Liver (tissue), 8 donors: ENCODE measurements at regions not wholly inside any gene's neighbourhood (a gene's known extent, or its start where the extent isn't known, plus 50 kb on each side); places are given as distances from the start of the nearest gene placed in this dataset.

Experiments
- DNase-seq: peaks from one replicate; pipeline ENCODE4 v3.0.0-alpha.2; 2017; ENCODE audit warnings: low spot score
- H3K27ac ChIP-seq, 2 donors: one replicate each; pipeline ENCODE4 v1.7.0; 2013; ENCODE audit warnings: inconsistent platforms in 2 of 2, low read length in 2 of 2, control low read depth in 1 of 2, low read depth in 1 of 2, mild to moderate bottlenecking in 1 of 2
- H3K27me3 ChIP-seq, 4 donors: one replicate each; pipeline versions ENCODE4 v1.6.1 to v1.7.0; 2013; ENCODE audit warnings: low read length in 3 of 4, inconsistent platforms in 1 of 4, mild to moderate bottlenecking in 1 of 4, moderate library complexity in 1 of 4; ENCODE audit not compliant: control insufficient read depth in 4 of 4, insufficient read depth in 4 of 4
- H3K36me3 ChIP-seq, 4 donors: one replicate each; pipeline versions ENCODE4 v1.6.1 to v1.7.0; 2013; ENCODE audit warnings: low read length in 3 of 4, mild to moderate bottlenecking in 3 of 4, low read depth in 1 of 4, moderate library complexity in 1 of 4; ENCODE audit not compliant: control insufficient read depth in 4 of 4, insufficient read depth in 3 of 4
- H3K4me1 ChIP-seq, 4 donors: one replicate each; pipeline versions ENCODE4 v1.6.1 to v1.7.0; 2013; ENCODE audit warnings: low read length in 3 of 4, mild to moderate bottlenecking in 3 of 4, moderate library complexity in 1 of 4; ENCODE audit not compliant: control insufficient read depth in 4 of 4, insufficient read depth in 4 of 4
- H3K4me3 ChIP-seq, 3 donors: one replicate each; pipeline versions ENCODE4 v1.6.1 to v1.7.0; 2013; ENCODE audit warnings: low read length in 3 of 3, control low read depth in 1 of 3, low read depth in 1 of 3, mild to moderate bottlenecking in 1 of 3
- H3K9ac ChIP-seq, 2 donors: one replicate each; pipeline ENCODE4 v1.7.0; 2013; ENCODE audit warnings: low read length in 2 of 2, mild to moderate bottlenecking in 2 of 2, moderate library complexity in 2 of 2, control low read depth in 1 of 2, low read depth in 1 of 2
- H3K9me3 ChIP-seq, 4 donors: one replicate each; pipeline versions ENCODE4 v1.6.1 to v1.7.0; 2013; ENCODE audit warnings: low read length in 3 of 4; ENCODE audit not compliant: control insufficient read depth in 4 of 4
- EGR1 ChIP-seq, 2 donors: IDR thresholded peaks; 2 replicates each; pipeline ENCODE4 v1.6.1; 2016 to 2018; ENCODE audit warnings: antibody characterized with exemption in 2 of 2, low read depth in 2 of 2
- FOXA1 ChIP-seq: IDR thresholded peaks from 2 replicates; pipeline ENCODE4 v1.6.1; 2016; ENCODE audit warnings: antibody characterized with exemption
- GABPA ChIP-seq, 2 donors: IDR thresholded peaks in 1 of 2; conservative IDR thresholded peaks in 1 of 2; 2 replicates each; pipeline ENCODE4 v1.6.1; 2016; ENCODE audit warnings: antibody characterized with exemption in 2 of 2, mild to moderate bottlenecking in 1 of 2, moderate library complexity in 1 of 2
- HNF4A ChIP-seq, 2 donors: conservative IDR thresholded peaks; 2 replicates each; pipeline ENCODE4 v1.6.1; 2016; ENCODE audit warnings: antibody characterized with exemption in 2 of 2, mild to moderate bottlenecking in 2 of 2
- HNF4G ChIP-seq: IDR thresholded peaks from 2 replicates; pipeline ENCODE4 v1.6.1; 2016; ENCODE audit warnings: antibody characterized with exemption
- JUND ChIP-seq, 2 donors: IDR thresholded peaks; 2 replicates each; pipeline ENCODE4 v1.6.1; 2016; ENCODE audit warnings: antibody characterized with exemption in 2 of 2
- RAD21 ChIP-seq, 2 donors: IDR thresholded peaks; 2 replicates each; pipeline ENCODE4 v1.6.1; 2016; ENCODE audit warnings: antibody characterized with exemption in 2 of 2, mild to moderate bottlenecking in 2 of 2
- RXRA ChIP-seq, 2 donors: IDR thresholded peaks; 2 replicates each; pipeline ENCODE4 v1.6.1; 2017 to 2018; ENCODE audit warnings: antibody characterized with exemption in 2 of 2, mild to moderate bottlenecking in 1 of 2
- SP1 ChIP-seq: IDR thresholded peaks from 2 replicates; pipeline ENCODE4 v1.6.1; 2018; ENCODE audit warnings: antibody characterized with exemption, mild to moderate bottlenecking
- TAF1 ChIP-seq: conservative IDR thresholded peaks from 2 replicates; pipeline ENCODE4 v1.6.1; 2016; ENCODE audit warnings: antibody characterized with exemption, mild to moderate bottlenecking
- YY1 ChIP-seq: IDR thresholded peaks from 2 replicates; pipeline ENCODE4 v1.6.1; 2016; ENCODE audit warnings: antibody characterized with exemption, mild to moderate bottlenecking
- WGBS: extraction: QIAGEN DNeasy Blood & Tissue Kit; methylation state at CpG from one replicate; pipeline ENCODE4 v1.1.7; 2013; 5-methylcytosine and 5-hydroxymethylcytosine counted together
- TF ChIP-seq, protein P1 (sequence below): fragments of 150-350 bp; IDR thresholded peaks from 2 replicates; pipeline ENCODE4 v1.5.1; 2017; ENCODE audit warnings: improper control_type of control experiment, low read depth, low read length; ENCODE audit not compliant: missing input control
- TF ChIP-seq, protein P2 (sequence below): IDR thresholded peaks from 2 replicates; pipeline ENCODE4 v1.6.1; 2016; ENCODE audit warnings: antibody characterized with exemption, mild to moderate bottlenecking
- TF ChIP-seq, protein P3 (sequence below): IDR thresholded peaks from 2 replicates; pipeline ENCODE4 v1.6.1; 2016; ENCODE audit warnings: antibody characterized with exemption
- TF ChIP-seq, protein P4 (sequence below): IDR thresholded peaks from 2 replicates; pipeline ENCODE4 v1.6.1; 2016; ENCODE audit warnings: antibody characterized with exemption
- donor health status: healthy.
- donor health status: healthy.
- donor health status: healthy.
- donor health status: healthy.
- donor health status: healthy.

DNA sequence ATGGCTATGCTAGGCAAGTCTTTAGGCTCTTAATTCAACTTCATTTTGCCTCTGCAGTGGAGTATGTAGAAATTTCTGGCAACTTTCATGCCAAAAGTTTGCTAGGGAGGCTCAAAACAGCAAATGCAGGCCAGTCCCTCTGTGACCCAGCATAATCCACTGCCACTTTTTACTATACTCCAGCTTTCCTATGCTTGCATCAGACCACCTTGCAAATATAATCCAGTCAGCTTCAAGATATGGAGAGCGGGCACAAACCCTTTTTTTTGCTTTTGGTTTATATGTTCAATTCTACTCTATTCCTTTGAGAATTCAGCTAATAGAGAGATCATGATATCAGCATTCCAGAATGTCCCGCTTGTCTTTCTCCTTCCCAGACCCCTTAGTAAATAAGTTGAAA is 192.0 kb upstream of the PABPC4L start:
- no peak for DNase-seq
- TF ChIP-seq, protein P1, sequence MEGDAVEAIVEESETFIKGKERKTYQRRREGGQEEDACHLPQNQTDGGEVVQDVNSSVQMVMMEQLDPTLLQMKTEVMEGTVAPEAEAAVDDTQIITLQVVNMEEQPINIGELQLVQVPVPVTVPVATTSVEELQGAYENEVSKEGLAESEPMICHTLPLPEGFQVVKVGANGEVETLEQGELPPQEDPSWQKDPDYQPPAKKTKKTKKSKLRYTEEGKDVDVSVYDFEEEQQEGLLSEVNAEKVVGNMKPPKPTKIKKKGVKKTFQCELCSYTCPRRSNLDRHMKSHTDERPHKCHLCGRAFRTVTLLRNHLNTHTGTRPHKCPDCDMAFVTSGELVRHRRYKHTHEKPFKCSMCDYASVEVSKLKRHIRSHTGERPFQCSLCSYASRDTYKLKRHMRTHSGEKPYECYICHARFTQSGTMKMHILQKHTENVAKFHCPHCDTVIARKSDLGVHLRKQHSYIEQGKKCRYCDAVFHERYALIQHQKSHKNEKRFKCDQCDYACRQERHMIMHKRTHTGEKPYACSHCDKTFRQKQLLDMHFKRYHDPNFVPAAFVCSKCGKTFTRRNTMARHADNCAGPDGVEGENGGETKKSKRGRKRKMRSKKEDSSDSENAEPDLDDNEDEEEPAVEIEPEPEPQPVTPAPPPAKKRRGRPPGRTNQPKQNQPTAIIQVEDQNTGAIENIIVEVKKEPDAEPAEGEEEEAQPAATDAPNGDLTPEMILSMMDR = no peak
- TF ChIP-seq RAD21 (IDR thresholded peaks at IDR 0.05) (no peak), SP1 (no peak)
- H3K27ac ChIP-seq = no peak overlapping the region
- H3K9ac ChIP-seq = no peak overlapping the region
- H3K9me3 ChIP-seq = peaks cover 2 to 5% (median 4%) of the 10 kb centered on the region in 4 donors
- H3K4me3 ChIP-seq = no peak overlapping the region
- no peaks in the 10 kb centered on the region for H3K4me1 ChIP-seq
- no peaks in the 10 kb centered on the region for H3K36me3 ChIP-seq
- WGBS = 86% methylated on average over 2 of the region's 2 CpGs
- no peaks in the 10 kb centered on the region for H3K27me3 ChIP-seq

DNA sequence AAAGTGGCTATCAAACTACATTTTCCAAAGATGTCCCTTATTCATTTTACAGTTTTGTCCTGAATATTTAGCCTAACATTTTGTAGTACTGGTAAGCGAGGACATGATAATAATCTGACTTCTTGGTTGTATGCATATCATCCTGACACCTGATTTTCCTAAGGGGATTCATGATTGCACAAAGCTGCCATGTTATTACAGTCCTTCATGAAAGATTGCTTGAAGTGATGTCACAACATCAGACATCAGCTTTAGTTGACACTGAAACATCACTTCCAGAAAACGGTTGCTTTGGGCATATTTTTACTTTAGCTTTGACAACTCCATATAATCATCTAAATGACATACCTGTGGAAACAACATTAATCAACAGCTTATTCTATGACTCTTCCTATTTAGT is 188.7 kb upstream of the PABPC4L start:
- no peaks in the 10 kb centered on the region for H3K27me3 ChIP-seq
- no peaks in the 10 kb centered on the region for H3K9me3 ChIP-seq
- no peaks in the 10 kb centered on the region for H3K4me1 ChIP-seq
- no peaks in the 10 kb centered on the region for H3K36me3 ChIP-seq
- no peak for DNase-seq
- no peak overlapping the region for H3K27ac ChIP-seq
- no peak overlapping the region for H3K9ac ChIP-seq
- TF ChIP-seq YY1 = no peak
- TF ChIP-seq SP1 = no peak
- no peak for TF ChIP-seq HNF4G
- no peak for TF ChIP-seq JUND (IDR thresholded peaks at IDR 0.05)
- TF ChIP-seq, protein P2, sequence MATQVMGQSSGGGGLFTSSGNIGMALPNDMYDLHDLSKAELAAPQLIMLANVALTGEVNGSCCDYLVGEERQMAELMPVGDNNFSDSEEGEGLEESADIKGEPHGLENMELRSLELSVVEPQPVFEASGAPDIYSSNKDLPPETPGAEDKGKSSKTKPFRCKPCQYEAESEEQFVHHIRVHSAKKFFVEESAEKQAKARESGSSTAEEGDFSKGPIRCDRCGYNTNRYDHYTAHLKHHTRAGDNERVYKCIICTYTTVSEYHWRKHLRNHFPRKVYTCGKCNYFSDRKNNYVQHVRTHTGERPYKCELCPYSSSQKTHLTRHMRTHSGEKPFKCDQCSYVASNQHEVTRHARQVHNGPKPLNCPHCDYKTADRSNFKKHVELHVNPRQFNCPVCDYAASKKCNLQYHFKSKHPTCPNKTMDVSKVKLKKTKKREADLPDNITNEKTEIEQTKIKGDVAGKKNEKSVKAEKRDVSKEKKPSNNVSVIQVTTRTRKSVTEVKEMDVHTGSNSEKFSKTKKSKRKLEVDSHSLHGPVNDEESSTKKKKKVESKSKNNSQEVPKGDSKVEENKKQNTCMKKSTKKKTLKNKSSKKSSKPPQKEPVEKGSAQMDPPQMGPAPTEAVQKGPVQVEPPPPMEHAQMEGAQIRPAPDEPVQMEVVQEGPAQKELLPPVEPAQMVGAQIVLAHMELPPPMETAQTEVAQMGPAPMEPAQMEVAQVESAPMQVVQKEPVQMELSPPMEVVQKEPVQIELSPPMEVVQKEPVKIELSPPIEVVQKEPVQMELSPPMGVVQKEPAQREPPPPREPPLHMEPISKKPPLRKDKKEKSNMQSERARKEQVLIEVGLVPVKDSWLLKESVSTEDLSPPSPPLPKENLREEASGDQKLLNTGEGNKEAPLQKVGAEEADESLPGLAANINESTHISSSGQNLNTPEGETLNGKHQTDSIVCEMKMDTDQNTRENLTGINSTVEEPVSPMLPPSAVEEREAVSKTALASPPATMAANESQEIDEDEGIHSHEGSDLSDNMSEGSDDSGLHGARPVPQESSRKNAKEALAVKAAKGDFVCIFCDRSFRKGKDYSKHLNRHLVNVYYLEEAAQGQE = no peak
- TF ChIP-seq RAD21 (IDR thresholded peaks at IDR 0.05) = no peak
- TF ChIP-seq, protein P3, sequence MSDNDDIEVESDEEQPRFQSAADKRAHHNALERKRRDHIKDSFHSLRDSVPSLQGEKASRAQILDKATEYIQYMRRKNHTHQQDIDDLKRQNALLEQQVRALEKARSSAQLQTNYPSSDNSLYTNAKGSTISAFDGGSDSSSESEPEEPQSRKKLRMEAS = no peak
- TF ChIP-seq, protein P4, sequence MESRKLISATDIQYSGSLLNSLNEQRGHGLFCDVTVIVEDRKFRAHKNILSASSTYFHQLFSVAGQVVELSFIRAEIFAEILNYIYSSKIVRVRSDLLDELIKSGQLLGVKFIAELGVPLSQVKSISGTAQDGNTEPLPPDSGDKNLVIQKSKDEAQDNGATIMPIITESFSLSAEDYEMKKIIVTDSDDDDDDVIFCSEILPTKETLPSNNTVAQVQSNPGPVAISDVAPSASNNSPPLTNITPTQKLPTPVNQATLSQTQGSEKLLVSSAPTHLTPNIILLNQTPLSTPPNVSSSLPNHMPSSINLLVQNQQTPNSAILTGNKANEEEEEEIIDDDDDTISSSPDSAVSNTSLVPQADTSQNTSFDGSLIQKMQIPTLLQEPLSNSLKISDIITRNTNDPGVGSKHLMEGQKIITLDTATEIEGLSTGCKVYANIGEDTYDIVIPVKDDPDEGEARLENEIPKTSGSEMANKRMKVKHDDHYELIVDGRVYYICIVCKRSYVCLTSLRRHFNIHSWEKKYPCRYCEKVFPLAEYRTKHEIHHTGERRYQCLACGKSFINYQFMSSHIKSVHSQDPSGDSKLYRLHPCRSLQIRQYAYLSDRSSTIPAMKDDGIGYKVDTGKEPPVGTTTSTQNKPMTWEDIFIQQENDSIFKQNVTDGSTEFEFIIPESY = no peak
- TF ChIP-seq RXRA (IDR thresholded peaks at IDR 0.05) = no peak
- no peak for TF ChIP-seq HNF4A (conservative IDR thresholded peaks at IDR 0.05)
- TF ChIP-seq TAF1 = no peak
- no peak for TF ChIP-seq GABPA (IDR thresholded peaks at IDR 0.05 in 1 of 2, conservative IDR thresholded peaks at IDR 0.05 in 1 of 2)
- TF ChIP-seq FOXA1 = no peak
- TF ChIP-seq EGR1 (IDR thresholded peaks at IDR 0.05; ENCODE audit: low read depth in 2 of 2) = no peak
- TF ChIP-seq, protein P1 = no peak
- no peak overlapping the region for H3K4me3 ChIP-seq
- WGBS = 59% methylated on average over 2 of the region's 2 CpGs
